ENCODE measurements at regions not wholly inside any gene's neighbourhood (a gene's known extent, or its start where the extent isn't known, plus 50 kb on each side); places are given as distances from the start of the nearest gene placed in this dataset.
"Not testable (repeated sequence)": the region's sequence is repeated elsewhere in the genome, so short reads cannot be mapped to it uniquely, and the experiment has no call there.

DNA sequence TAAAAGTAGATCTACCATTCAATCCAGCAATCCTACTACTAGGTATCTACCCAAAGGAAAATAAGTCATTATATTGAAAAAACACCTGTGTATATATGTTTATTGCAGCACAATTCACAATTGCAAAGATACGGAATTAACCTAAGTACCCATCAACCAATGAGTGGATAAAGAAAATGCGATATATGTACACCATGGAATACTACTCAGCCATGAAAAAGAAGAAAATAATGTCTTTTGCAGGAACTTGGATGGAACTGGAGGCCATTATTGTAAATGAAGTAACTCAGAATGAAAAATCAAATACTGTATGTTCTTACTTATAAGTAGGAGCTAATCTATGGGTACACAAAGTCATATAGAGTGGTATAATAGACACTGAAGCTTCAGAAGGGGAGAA lies 63.4 kb upstream of the PITX1 start:
- Mint-ChIP-seq H3K4me3 (ENCODE audit: low read depth) (no peak overlapping the region), H3K27ac (no peak overlapping the region), H3K4me1 (ENCODE audit: low read depth) (no peaks in the 10 kb centered on the region), H3K36me3 (ENCODE audit: low read depth) (no peaks in the 10 kb centered on the region), H3K9me3 (no peaks in the 10 kb centered on the region), H3K27me3 (ENCODE audit: low read depth) (peaks cover 3% of the 10 kb centered on the region)
- intact Hi-C loops (cut with micrococcal nuclease): no loop called here
- DNase-seq (ENCODE audit: low spot score): no peak

DNA sequence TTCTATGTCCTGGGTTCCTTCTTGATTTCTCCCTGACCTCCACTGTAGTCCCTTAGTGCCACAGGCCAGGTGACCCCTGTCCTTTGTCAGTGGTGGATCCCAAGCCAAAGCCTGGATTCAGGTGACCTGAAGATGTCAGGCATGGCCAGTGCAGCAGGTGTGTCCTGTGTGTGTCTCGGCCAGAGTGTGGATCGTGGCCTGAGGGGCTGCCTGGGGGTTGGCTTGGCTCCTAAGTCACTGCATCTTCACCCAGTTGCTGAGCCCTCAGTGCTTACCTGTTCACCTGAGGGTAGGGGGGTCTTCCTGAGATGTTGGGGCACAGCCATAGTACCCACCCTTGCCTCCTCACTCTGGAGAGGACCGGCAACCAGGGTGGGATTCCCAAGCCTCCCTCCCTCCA lies 61.8 kb upstream of the PITX1 start:
- Mint-ChIP-seq H3K4me3 (ENCODE audit: low read depth) (no peak overlapping the region), H3K36me3 (ENCODE audit: low read depth) (no peaks in the 10 kb centered on the region), H3K27me3 (ENCODE audit: low read depth) (peaks cover 3% of the 10 kb centered on the region), H3K9me3 (no peaks in the 10 kb centered on the region), H3K4me1 (ENCODE audit: low read depth) (no peaks in the 10 kb centered on the region), H3K27ac (no peak overlapping the region)
- intact Hi-C loops (cut with micrococcal nuclease): no loop called here
- DNase-seq (ENCODE audit: low spot score): no peak

DNA sequence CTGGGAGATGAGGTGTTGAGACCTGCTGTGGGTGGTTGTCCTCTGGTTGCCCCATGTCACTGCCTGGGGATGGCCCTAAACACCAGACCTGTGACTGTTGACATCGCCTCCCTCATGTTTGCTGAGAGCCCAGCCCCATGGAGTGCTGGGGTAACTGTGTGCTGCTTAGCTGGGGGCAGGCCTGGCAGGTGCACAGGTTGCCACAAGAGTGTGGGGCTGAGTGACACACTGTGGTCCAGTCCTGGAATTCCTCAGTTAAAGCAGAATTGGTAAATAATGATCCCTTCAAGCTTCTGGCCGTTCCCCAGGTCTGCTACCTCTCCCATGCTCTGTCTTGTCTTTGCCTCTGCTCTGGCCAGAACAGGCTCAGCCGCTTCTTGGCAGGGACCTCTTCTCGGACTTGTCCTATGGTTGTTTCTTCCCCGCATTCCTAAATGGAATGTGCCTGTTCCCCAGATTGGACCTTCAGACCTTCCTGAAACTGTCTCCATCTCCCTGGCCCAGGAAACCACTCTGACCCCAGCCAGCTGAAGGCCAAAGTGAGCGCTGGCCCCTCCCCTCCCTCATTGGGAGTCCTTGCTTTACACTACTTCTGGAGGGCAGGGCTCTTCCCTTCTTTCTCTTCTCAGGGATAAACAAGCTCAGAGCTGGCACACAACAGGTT lies 61.2 kb upstream of the PITX1 start:
- Mint-ChIP-seq H3K4me3 (ENCODE audit: low read depth) (no peak overlapping the region), H3K9me3 (no peaks in the 10 kb centered on the region), H3K4me1 (ENCODE audit: low read depth) (no peaks in the 10 kb centered on the region), H3K27ac (no peak overlapping the region), H3K27me3 (ENCODE audit: low read depth) (peaks cover 7% of the 10 kb centered on the region), H3K36me3 (ENCODE audit: low read depth) (no peaks in the 10 kb centered on the region)
- DNase-seq (ENCODE audit: low spot score): no peak
- intact Hi-C loops (cut with micrococcal nuclease): no loop called here

DNA sequence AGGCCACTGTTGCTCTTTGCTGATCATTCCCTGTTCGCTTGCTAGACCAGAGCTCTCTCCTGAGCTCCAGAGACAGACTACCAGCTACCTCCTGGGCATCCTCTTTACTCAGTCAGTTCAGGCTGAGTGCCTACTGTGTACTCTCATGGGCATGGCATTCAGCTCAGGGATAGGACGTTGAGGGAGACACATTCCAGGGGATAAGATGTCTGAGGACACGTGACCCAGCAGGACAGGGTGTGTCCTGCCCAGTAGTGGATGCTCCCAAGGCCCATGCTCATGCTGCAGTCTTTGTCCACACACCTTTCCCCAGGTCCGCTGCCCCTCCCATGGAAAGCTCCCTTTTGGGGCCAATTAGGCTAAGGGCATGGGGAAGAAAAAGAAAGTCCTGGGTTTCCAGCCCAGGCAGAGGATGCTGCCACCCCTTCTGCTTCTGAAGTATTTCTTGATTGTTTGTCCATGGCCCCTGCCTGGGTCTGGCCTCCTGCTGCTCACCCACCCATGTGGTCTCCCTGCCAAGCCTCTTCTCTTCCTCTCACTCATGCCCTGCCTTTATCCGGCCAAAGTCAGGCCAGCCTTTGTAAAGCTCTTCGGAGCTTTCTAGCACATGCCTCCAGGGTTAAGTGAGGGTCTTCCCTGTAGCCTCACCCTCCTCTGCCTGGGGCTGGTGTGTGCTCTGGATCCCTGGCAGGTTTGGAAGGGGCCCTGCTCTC lies 60.5 kb upstream of the PITX1 start:
- Mint-ChIP-seq H3K9me3 (no peaks in the 10 kb centered on the region), H3K27ac (no peak overlapping the region), H3K4me3 (ENCODE audit: low read depth) (no peak overlapping the region), H3K4me1 (ENCODE audit: low read depth) (no peaks in the 10 kb centered on the region), H3K27me3 (ENCODE audit: low read depth) (peaks cover 7% of the 10 kb centered on the region), H3K36me3 (ENCODE audit: low read depth) (no peaks in the 10 kb centered on the region)
- intact Hi-C loops (cut with micrococcal nuclease): no loop called here
- DNase-seq (ENCODE audit: low spot score): no peak

DNA sequence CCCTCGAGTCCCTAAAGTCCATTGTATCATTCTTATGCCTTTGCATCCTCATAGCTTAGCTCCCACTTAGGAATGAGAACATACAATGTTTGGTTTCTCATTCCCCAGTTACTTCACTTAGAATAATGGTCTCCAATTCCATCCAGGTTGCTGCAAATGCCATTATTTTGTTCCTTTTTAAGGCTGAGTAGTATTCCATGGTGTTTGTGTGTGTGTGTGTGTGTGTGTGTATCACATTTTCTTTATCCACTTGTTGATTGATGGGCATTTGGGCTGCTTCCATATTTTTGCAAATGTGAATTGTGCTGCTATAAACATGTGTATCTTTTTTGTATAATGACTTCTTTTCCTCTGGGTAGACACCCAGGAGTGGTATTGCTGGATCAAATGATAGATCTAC lies 59.5 kb upstream of the PITX1 start:
- H3K9me3 Mint-ChIP-seq; intact Hi-C loops (cut with micrococcal nuclease); H3K4me1 Mint-ChIP-seq (ENCODE audit: low read depth); H3K27me3 Mint-ChIP-seq (ENCODE audit: low read depth); H3K36me3 Mint-ChIP-seq (ENCODE audit: low read depth); H3K27ac Mint-ChIP-seq; H3K4me3 Mint-ChIP-seq (ENCODE audit: low read depth); DNase-seq (ENCODE audit: low spot score): not testable (repeated sequence)

DNA sequence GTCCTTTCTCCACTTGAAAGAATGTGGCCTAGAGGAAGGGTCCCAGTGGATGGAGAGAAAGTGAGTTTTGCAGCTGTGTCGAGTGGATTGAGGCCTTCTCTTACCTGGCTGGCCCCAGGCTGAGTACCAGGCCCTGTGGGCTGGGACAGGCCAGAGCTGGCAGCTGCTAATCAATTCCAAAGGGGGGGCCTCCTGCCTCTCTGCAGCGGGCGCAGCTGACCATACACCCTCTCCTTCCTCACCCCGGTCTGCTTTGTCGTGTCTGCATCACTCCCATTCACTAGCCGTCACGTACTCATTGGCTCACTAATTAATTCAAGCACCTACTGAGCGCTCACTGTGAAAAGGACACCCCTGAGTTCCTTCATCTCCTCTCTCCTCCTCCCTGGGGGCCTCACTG lies 58.4 kb upstream of the PITX1 start:
- Mint-ChIP-seq H3K4me1 (ENCODE audit: low read depth) (no peaks in the 10 kb centered on the region), H3K27ac (no peak overlapping the region), H3K27me3 (ENCODE audit: low read depth) (peaks cover 8% of the 10 kb centered on the region), H3K4me3 (ENCODE audit: low read depth) (no peak overlapping the region), H3K36me3 (ENCODE audit: low read depth) (no peaks in the 10 kb centered on the region), H3K9me3 (no peaks in the 10 kb centered on the region)
- no peak for DNase-seq (ENCODE audit: low spot score)
- intact Hi-C loops (cut with micrococcal nuclease): no loop called here

DNA sequence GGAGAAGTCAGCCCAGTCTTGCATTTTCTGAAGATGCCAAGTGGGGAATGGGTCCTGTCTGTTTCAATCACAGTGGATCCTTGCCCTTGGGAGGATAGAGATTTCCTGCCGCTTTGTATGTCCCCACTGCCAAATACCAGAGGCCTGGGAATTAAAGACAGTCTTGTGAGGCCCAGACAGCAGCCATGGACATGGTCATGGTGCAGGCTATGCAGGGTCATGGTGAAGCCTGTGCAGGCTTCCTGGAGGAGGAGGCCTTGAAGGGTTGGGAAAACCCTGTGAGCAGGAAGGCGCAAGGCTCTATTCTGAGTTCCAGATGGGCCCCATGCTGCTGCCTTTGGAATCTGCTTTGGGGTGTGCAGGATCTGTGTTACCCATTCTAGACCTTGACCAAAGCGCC lies 57.3 kb upstream of the PITX1 start:
- Mint-ChIP-seq H3K27me3 (ENCODE audit: low read depth) (peaks cover 8% of the 10 kb centered on the region), H3K9me3 (no peaks in the 10 kb centered on the region), H3K27ac (no peak overlapping the region), H3K4me1 (ENCODE audit: low read depth) (no peaks in the 10 kb centered on the region), H3K4me3 (ENCODE audit: low read depth) (no peak overlapping the region), H3K36me3 (ENCODE audit: low read depth) (no peaks in the 10 kb centered on the region)
- DNase-seq (ENCODE audit: low spot score): no peak
- intact Hi-C loops (cut with micrococcal nuclease): no loop called here

DNA sequence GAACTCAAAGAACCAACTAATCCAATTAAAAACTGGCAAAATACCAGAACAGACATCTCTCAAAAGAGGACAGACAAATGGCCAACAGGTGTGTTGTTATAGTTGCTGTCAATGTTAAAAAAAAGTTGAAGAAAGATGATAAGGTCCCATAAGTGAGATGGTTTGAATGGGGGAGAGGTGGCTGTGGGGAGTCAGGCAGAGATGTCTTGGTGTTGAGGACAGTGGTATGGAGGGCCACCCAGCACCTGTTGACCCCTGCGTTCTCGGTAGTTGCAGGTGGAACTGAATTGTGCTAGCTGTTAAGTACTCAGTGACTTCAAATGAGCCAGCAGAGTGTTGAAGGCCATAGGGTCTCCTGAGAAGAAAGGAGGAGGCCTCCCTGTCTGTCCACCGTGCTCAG lies 55.9 kb upstream of the PITX1 start:
- Mint-ChIP-seq H3K4me1 (ENCODE audit: low read depth) (no peaks in the 10 kb centered on the region), H3K9me3 (no peaks in the 10 kb centered on the region), H3K4me3 (ENCODE audit: low read depth) (no peak overlapping the region), H3K36me3 (ENCODE audit: low read depth) (no peaks in the 10 kb centered on the region), H3K27ac (no peak overlapping the region), H3K27me3 (ENCODE audit: low read depth) (peaks cover 8% of the 10 kb centered on the region)
- no peak for DNase-seq (ENCODE audit: low spot score)
- intact Hi-C loops (cut with micrococcal nuclease): no loop called here

DNA sequence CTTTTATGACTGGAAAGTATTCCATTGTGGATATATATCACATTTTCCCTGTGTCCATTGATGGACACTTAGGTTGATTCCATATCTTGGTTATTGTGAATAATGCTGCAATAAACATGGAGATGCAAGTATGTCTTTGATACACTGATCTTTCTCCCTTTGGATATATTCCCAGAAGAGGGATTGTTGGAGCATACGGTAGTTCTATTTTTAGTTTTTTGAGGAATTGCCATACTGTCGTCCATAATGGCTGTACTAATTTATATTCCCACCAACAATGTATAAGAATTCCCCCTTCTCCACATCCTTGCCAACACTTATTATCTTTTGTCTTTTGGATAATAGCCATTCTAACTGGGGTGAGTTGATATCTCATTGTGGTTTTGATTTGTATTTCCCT lies 54.9 kb upstream of the PITX1 start:
- Mint-ChIP-seq H3K4me3 (ENCODE audit: low read depth) (no peak overlapping the region), H3K36me3 (ENCODE audit: low read depth) (no peaks in the 10 kb centered on the region), H3K4me1 (ENCODE audit: low read depth) (no peaks in the 10 kb centered on the region), H3K9me3 (no peaks in the 10 kb centered on the region), H3K27ac (no peak overlapping the region), H3K27me3 (ENCODE audit: low read depth) (peaks cover 8% of the 10 kb centered on the region)
- DNase-seq (ENCODE audit: low spot score): no peak
- intact Hi-C loops (cut with micrococcal nuclease): no loop called here

DNA sequence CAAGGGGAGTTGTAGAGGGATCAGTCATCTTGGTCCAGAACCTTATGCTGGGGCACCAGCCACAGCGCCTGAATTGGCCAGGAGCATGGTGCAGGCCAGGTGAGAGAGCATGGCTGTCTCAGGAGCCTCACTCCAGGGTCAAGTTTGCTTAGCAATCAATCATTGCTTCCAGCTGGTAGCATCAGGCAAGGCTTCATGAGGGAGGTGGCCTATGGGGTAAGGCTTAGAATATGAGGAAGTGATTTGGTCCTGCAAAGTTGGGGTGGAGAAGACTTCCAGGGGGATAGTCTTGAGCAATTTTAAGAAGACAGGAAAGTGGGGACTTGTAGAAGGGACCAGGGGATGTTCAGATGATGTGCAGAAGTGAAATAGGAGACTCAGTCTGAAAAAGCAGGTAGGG lies 53.9 kb upstream of the PITX1 start:
- Mint-ChIP-seq H3K27me3 (ENCODE audit: low read depth) (peaks cover 8% of the 10 kb centered on the region), H3K36me3 (ENCODE audit: low read depth) (no peaks in the 10 kb centered on the region), H3K4me3 (ENCODE audit: low read depth) (no peak overlapping the region), H3K27ac (no peak overlapping the region), H3K9me3 (no peaks in the 10 kb centered on the region), H3K4me1 (ENCODE audit: low read depth) (no peaks in the 10 kb centered on the region)
- intact Hi-C loops (cut with micrococcal nuclease): no loop called here
- DNase-seq (ENCODE audit: low spot score): no peak

DNA sequence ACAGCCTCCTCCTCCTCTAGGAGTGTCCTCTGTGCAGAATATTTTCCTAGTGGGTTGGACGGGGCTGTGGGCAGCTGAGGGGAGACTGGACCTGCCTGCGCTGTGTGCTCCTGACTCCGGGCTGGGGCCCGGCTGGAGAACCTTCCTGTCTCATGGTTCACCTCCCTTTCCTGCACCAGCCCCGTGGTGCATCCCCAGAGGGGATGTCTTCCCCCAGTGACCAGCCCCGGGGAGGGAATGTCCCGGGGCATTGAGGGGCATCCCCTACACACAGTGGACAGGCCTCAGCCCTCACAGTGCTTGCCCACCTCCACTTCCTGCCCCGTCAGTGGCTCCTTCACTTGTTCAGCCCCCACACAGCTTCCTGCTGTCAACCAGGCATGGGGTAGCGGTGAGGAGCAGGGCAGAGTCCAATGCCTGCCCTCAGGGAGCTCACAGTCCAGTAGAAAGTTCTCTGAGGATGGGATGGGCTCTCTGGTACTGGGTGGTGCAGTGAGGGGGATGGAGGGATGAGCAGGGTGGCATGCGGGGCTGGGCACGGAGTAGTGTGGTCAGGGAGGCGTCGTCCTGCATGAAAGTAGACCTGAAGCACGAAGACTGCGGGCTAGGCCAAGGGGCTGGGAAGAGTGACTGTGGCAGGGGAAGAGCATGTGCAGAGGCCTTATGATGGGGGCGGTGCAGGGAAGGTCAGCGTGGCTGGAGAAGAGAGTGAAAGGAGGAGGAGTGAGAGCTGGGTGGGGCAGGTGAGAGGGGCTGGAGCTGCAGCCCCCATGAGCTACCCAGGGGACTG lies 52.1 kb upstream of the PITX1 start:
- Mint-ChIP-seq H3K4me1 (ENCODE audit: low read depth) (no peaks in the 10 kb centered on the region), H3K27ac (no peak overlapping the region)
- intact Hi-C loops (cut with micrococcal nuclease): no loop called here

DNA sequence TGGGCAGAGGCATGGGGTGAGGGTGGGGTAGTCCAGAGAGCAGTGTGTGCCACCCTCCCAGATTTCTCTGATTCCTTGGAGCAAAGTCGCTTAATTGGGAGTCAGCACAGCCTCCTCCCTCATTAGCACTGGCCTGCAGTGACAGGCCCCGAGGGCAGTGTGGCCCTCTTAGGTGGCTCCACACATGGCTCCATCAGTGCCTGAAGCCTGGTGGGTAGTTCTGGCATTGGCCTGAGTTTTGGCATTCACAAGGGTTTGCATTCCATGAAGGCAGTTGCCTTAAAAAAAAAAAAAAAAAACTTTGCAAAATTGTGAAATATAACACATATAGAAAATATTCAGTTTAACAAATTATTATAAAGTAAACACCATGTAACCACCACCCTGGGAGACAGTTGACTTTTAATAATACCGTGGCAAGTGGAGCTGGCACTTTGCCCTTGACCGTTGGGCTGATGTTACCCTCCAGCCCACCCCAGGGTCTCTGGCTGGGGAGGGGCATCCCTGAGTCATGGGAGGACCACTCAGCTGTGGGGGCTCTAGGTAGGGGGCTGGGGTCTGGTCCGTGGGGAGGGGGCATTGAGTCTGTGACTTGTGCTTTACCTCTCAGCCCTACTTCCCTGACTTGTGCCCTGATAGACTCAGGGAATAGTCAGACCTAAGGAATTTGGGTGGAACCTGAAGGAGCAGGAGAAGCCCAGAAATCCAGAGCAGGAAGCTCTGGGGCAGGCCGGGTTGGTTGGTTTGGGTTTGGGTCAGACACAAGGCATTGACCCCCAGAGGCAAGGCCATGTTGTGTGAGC lies 51.3 kb upstream of the PITX1 start:
- H3K4me3 Mint-ChIP-seq (ENCODE audit: low read depth): no peak overlapping the region
- peaks cover 18% of the 10 kb centered on the region for H3K9me3 Mint-ChIP-seq
- peaks cover 4% of the 10 kb centered on the region for H3K27me3 Mint-ChIP-seq (ENCODE audit: low read depth)
- DNase-seq (ENCODE audit: low spot score): no peak
- H3K27ac Mint-ChIP-seq: no peak overlapping the region
- no peaks in the 10 kb centered on the region for H3K36me3 Mint-ChIP-seq (ENCODE audit: low read depth)
- intact Hi-C loops (cut with micrococcal nuclease): no loop called here
- no peaks in the 10 kb centered on the region for H3K4me1 Mint-ChIP-seq (ENCODE audit: low read depth)

More for the DNA sequence above, 52.1 kb upstream of the PITX1 start:
- DNase-seq (ENCODE audit: low spot score): no peak
- H3K9me3 Mint-ChIP-seq: peaks cover 13% of the 10 kb centered on the region
- H3K27me3 Mint-ChIP-seq (ENCODE audit: low read depth): peaks cover 8% of the 10 kb centered on the region
- no peak overlapping the region for H3K4me3 Mint-ChIP-seq (ENCODE audit: low read depth)
- no peaks in the 10 kb centered on the region for H3K36me3 Mint-ChIP-seq (ENCODE audit: low read depth)

Data from activated T-helper 2 cell treated with anti-CD3 and anti-CD28 coated beads, Interferon-gamma antibody, Interleukin-2, Interleukin-4, amounts not matched to agents 10 μg/mL and 5 μg/mL and 100 μg/mL, durations not matched to agents 14 hours and 24 hours and 36 hours (primary cell).